NCI-H187 (cell line): ENCODE measurements at regions not wholly inside any gene's neighbourhood (a gene's known extent, or its start where the extent isn't known, plus 50 kb on each side); places are given as distances from the start of the nearest gene placed in this dataset.

Source experiments
- DNase-seq, 2 experiments: peaks; one replicate each; lab custom pipeline; 2025; lab: John Stamatoyannopoulos, UW

- no peak for DNase-seq
Observed at GRCh38 chr2:2926009-2926857, 451.4 kb downstream of the EIPR1 start.

GRCh38 chr2:2922156-2922555, 455.5 kb downstream of the EIPR1 start:
- DNase-seq = no peak

- DNase-seq = no peak
Observed at GRCh38 chr2:2921011-2921720, 456.5 kb downstream of the EIPR1 start.

DNA sequence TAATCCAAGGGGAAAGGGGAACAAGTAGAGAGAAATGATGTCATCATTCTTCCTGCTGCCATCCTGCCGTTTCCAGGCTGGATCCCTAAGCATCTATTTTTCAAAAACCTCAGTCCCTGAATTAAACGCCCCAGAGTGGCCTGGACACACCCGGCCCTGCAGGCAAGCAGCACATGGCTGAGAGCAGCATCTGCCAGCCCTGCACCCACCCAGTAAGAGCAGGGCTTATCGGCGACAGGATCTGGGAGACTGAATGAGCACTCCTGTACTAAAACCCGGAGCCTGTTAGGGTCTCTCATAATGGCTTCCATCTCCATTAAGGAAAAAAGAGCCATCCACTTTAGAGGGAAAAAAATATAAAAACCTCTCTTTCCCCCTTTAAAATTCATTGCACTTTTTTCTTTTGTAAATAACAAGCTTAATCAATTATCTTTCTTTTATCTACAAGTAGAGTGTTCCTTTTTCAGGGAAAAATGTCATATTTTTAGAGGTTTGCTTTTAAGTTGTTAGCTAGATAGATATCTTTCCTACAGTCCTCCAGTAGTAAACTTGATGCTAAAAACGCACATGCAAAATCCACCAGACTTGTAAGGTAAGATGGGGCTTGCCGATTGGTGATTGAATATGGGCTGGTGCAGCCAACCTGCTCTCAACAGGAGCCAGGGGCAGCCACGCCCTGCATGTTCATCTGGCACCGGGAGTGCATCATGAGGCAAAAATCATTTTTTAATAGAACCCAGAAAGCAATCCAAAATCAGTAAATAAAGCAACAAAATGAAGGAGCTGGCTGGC, 457.8 kb downstream of the EIPR1 start:
- no peak for DNase-seq

DNA sequence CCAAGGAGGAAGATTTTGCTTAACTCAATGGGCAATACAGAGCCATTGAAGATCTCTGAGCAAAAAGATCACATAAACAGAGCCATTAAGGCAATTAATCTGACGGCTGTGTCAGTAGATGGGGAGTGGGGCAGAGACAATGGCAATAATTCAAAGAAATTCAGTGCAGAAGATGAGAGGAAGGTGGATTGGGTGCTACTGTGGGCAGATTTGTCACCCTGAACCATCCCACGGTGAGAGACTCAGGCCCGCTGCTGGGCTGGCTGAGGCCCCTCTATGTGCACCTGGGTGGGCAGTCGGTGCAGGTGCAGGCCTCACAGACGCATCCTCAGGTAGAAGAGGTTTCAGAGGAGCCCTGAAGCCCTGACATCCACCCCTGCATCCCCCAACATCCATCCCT, 458.6 kb downstream of the EIPR1 start:
- no peak for DNase-seq

GRCh38 chr2:2916621-2917020, 461.0 kb downstream of the EIPR1 start:
- DNase-seq = no peak

- no peak for DNase-seq
Observed at GRCh38 chr2:2914252-2914651, 463.4 kb downstream of the EIPR1 start.

DNA sequence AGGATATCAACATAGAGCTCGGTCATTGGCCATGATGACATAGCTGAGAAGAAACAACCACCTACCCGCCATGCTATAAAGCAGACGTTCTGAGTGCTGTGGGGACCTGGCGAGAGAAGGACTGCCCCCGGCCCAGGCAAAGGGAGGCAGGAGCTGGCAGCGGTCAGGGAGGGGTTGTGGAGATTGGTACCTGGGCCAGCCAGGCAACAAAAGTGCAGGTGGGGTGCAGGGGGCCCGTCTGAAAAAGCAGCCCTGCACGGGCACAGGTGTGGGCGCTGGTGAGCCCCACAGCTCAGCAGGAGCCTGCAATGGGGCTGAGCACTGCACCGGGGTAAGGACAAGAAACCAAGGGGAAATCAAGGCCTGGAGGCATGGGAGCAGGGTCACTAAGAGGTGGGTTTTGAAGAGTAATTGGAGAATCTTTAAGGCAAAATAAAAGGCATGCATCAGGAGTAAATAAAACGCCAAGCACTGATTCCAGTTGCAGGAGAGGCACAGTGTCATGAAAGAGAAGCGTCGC, 464.0 kb downstream of the EIPR1 start:
- no peak for DNase-seq

DNA sequence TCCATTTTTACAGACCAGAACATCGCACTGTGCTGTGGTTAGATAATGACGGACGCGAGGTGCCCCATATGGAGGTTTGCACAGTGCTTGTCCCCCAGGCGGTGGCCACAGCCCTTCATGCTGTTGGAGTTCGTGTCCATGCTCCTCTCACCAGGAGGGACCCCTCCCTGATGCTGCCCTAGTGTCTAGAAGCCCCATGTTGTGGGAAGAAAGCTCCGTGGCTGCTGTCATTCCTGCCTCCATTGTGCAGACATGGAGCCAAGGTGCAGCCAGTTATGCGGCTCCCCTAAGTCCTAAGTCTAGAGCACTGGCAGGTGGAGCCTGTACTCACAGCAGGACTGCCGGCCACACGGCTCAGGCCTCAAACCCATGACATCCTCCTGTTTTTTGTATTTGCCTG, 464.9 kb downstream of the EIPR1 start:
- DNase-seq = no peak

- no peak for DNase-seq
Observed at GRCh38 chr2:2912293-2912692, 465.3 kb downstream of the EIPR1 start.

DNA sequence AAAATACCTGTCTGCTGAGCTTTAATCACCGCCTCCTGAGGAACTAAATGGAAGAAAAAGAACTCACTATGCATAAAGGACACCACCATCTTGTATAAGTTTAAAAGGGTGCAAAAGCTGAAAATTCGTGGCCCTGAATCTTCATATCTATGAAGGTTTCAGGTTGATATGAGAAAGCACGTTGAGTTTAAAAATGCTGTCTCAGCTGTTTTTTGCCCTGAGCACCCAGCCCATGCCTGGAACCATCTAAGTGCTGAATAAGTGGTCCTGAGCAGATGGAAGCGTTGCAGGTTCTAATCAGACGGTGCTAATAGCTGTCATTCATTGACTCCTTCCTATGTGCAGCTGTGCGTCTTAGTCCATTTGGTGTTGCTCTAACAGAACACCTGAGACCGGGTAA, 467.4 kb downstream of the EIPR1 start:
- no peak for DNase-seq

- no peak for DNase-seq
Observed at GRCh38 chr2:2909086-2910035, 468.3 kb downstream of the EIPR1 start.

DNA sequence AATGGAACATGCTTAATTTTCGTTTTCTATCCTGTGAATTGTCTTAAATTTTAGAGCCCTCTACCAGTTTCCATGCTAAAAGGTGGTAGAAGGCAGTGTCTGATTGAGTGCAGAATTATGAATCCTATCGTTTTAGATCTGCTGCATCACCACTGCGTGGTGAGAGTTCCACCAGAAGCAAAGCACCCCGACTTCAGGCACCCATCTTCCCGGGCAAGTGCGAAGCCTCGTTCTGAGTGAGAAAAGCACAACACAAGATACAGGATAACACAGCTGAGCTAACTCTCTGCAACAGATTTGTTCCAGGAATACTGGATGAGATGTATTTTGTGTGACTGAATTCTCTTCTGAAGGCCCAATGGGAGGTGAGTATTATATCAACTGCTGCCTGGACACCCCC, 471.5 kb downstream of the EIPR1 start:
- DNase-seq = no peak

DNA sequence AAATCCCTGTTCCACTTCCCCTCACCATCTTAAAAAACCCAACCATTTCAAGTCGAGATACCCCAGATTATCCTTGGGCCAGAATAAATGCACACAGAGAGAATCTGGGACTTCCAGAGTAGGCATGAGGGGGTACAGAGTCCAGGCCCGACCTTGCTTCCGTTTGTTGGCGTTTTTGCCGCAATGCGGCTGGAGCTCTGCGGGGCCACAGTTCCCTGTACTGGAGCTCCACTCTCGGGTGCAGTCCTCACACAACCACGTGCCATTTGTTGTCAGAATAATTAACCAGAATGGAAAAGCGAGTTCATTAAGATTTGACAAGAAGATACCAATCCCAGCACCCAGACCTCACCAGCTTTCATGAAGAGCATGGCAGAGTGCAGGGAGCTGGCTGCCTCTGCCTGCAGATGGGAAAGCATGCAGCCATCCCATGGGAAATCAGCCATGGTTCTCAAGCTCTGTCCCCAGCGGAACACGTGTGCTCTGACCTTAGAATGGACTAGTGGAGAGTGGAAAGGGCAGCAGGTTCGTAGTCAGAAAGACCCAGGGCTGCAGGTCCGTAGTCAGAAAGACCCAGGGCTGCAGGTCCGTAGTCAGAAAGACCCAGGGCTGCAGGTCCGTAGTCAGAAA, 472.8 kb downstream of the EIPR1 start:
- no peak for DNase-seq

DNA sequence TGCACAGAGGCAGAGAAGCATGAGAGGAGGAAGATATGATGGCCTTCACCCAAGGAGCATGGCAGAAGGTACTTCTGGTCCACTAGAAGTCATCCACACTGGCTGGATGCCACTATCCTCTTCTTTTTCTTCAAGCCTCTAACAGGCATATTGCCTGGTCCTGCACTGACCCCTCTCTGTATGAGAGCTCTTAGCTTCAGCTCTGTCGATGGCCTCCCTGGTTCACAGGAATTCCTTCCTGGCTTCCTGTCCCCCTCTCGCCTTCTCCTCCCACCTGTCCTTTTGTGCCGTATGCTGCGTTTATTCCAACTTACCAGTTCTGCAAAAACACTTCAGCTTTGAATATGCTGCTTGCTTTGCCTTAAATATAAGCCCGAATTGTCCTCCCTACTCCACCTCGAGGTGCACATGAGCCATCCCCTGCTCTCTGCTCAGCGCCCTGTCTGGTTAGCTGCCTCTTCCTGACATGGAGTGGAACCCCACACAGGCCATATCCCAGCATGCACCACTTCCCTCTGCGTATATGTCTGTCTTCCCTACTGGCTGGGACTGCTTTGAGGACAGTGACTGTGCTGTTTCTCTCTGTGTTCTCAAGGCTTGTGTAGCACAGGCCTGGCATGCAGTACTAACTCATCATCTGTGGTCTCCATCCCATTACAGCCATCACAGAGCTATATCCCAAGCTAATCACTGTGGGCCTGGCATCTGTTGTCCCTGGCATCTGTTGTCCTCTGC, 474.9 kb downstream of the EIPR1 start:
- DNase-seq = no peak

- DNase-seq = no peak
Observed at GRCh38 chr2:2901384-2902345, 476.0 kb downstream of the EIPR1 start.

- DNase-seq = no peak
Observed at GRCh38 chr2:2899826-2900225, 477.8 kb downstream of the EIPR1 start.

GRCh38 chr2:2898744-2899143, 478.9 kb downstream of the EIPR1 start:
- DNase-seq = no peak

DNA sequence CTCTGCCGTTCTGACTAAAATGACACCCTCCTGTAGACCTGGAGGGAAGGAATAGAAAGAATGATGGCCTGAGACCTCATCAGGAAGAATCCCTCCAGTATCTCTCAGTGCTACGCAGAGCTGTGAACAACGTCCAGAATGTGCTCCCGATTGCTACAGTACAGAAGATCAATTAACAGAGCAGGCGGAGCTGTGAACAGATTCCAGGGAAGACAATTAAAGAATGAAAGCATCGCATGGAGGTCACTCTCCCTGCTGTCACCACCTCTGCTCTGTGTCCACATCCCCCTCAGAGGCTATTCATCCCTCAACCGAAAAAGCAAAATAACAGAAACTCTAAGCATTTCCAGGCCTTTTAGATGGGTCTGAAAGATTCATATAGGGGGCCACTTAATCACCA, 481.0 kb downstream of the EIPR1 start:
- DNase-seq = no peak
